A549 (cell line): ENCODE measurements at regions not wholly inside any gene's neighbourhood (a gene's known extent, or its start where the extent isn't known, plus 50 kb on each side); places are given as distances from the start of the nearest gene placed in this dataset.

Experiments used
- ATAC-seq, 2 experiments: fragments of 200-7000 bp in 1 of 2; fragments of >200 bp in 1 of 2; cut with Nextera tagmentation in 1 of 2; cut with Tn5 transposase in 1 of 2; 3 replicates each; pipeline versions ENCODE4 v1.8.0 to v1.9.1; 2018 to 2020; ENCODE audit warnings: mild to moderate bottlenecking in 1 of 2, moderate library complexity in 1 of 2
- CTCF ChIA-PET: fragments of 300-600 bp; sonication (Branson Sonifier 250); formaldehyde crosslinking; extraction: SDS; loops from one replicate; lab custom pipeline; 2021; ENCODE audit warnings: antibody characterized with exemption, inconsistent platforms; lab: Yijun Ruan, JAX
- POLR2A ChIA-PET: fragments of 350-600 bp; formaldehyde crosslinking; extraction: SDS; loops from one replicate; lab custom pipeline; 2021; ENCODE audit warnings: antibody characterized with exemption, inconsistent platforms; lab: Yijun Ruan, JAX
- DNase-seq, 2 experiments: peaks; one replicate each; pipeline versions ENCODE4 v3.0.0 to v3.0.0-alpha.2; 2011 to 2016; ENCODE audit warnings: low read depth in 1 of 2, low spot score in 1 of 2
- FAIRE-seq: peaks from 2 replicates; lab custom pipeline; 2011; peaks lifted over from hg19 to GRCh38; lab: Jason Lieb, UNC
- H3K27ac ChIP-seq, 2 experiments: fragments of >200 bp; sonication (Bioruptor Twin); formaldehyde crosslinking; 3 replicates each; pipeline ENCODE4 v1.5.1; 2016 to 2017
- H3K4me1 ChIP-seq: fragments of >200 bp; sonication (Bioruptor Twin); formaldehyde crosslinking; 3 replicates; pipeline ENCODE4 v1.6.1; 2016
- H3K4me2 ChIP-seq: fragments of >200 bp; sonication (Bioruptor Twin); formaldehyde crosslinking; 3 replicates; pipeline ENCODE4 v1.6.1; 2016
- H3K4me3 ChIP-seq: fragments of >200 bp; sonication (Bioruptor Twin); formaldehyde crosslinking; 3 replicates; pipeline ENCODE4 v1.5.1; 2016
- H3K9me3 ChIP-seq: fragments of >200 bp; sonication (Bioruptor Twin); formaldehyde crosslinking; 3 replicates; pipeline ENCODE4 v1.6.1; 2016
- ATOH8 ChIP-seq: fragments of 250-450 bp; sonication (Bioruptor Pico); IDR thresholded peaks from 2 replicates; pipeline ENCODE4 v1.5.0; 2020; ENCODE audit warnings: low read depth, mild to moderate bottlenecking, moderate library complexity
- BCL3 ChIP-seq: fragments of >200 bp; sonication (Bioruptor Twin); formaldehyde crosslinking; IDR thresholded peaks from 3 replicates; pipeline ENCODE4 v1.6.1; 2016
- CBX2 ChIP-seq: fragments of 200-600 bp; sonication (generic); IDR thresholded peaks from 2 replicates; pipeline ENCODE4 v1.6.1; 2016; ENCODE audit warnings: low read depth, mild to moderate bottlenecking, borderline replicate concordance
- CHD4 ChIP-seq: fragments of 200-600 bp; sonication (generic); IDR thresholded peaks from 2 replicates; pipeline ENCODE4 v1.6.1; 2016; ENCODE audit warnings: antibody characterized with exemption, mild to moderate bottlenecking, borderline replicate concordance
- E2F6 ChIP-seq: IDR thresholded peaks from 2 replicates; pipeline ENCODE4 v1.6.1; 2012; ENCODE audit warnings: low read depth, borderline replicate concordance
- ESRRA ChIP-seq: fragments of 150-350 bp; IDR thresholded peaks from 2 replicates; pipeline ENCODE4 v1.6.1; 2014; ENCODE audit warnings: mild to moderate bottlenecking, low read length, borderline replicate concordance
- GATA3 ChIP-seq: IDR thresholded peaks from 2 replicates; pipeline ENCODE4 v1.6.1; 2012; ENCODE audit warnings: borderline replicate concordance
- HES2 ChIP-seq: fragments of >200 bp; sonication (Bioruptor Twin); formaldehyde crosslinking; IDR thresholded peaks from 2 replicates; pipeline ENCODE4 v1.6.1; 2016
- HOXA7 ChIP-seq: fragments of 250-450 bp; sonication (Bioruptor Pico); IDR thresholded peaks from 2 replicates; pipeline ENCODE4 v1.5.0; 2020; ENCODE audit warnings: mild to moderate bottlenecking, moderate library complexity
- HOXB13 ChIP-seq: fragments of 250-450 bp; sonication (Bioruptor Pico); IDR thresholded peaks from 2 replicates; pipeline ENCODE4 v1.5.0; 2020; ENCODE audit warnings: low read depth, mild to moderate bottlenecking, moderate library complexity
- JUNB ChIP-seq: fragments of >200 bp; sonication (Bioruptor Twin); formaldehyde crosslinking; IDR thresholded peaks from 2 replicates; pipeline ENCODE4 v1.6.1; 2016
- MAX ChIP-seq: IDR thresholded peaks from 2 replicates; pipeline ENCODE4 v1.6.1; 2012
- NFE2L2 ChIP-seq: fragments of 150-350 bp; conservative IDR thresholded peaks from 2 replicates; pipeline ENCODE4 v1.6.1; 2014; ENCODE audit warnings: low read length
- NPAS2 ChIP-seq: fragments of 250-450 bp; sonication (Bioruptor Pico); IDR thresholded peaks from 2 replicates; pipeline ENCODE4 v1.8.0; 2022; ENCODE audit warnings: mild to moderate bottlenecking, moderate library complexity, borderline replicate concordance
- PBX3 ChIP-seq: IDR thresholded peaks from 2 replicates; pipeline ENCODE4 v1.6.1; 2012
- PHF8 ChIP-seq: fragments of 200-600 bp; sonication (generic); IDR thresholded peaks from 2 replicates; pipeline ENCODE4 v1.6.1; 2016; ENCODE audit warnings: low read depth, mild to moderate bottlenecking, antibody characterized with exemption, moderate library complexity, borderline replicate concordance
- POLR2A ChIP-seq: IDR thresholded peaks from 2 replicates; pipeline ENCODE4 v1.6.1; 2012; ENCODE audit warnings: mild to moderate bottlenecking, low read length
- REST ChIP-seq: fragments of 200-600 bp; sonication (generic); IDR thresholded peaks from 2 replicates; pipeline ENCODE4 v1.6.1; 2016; ENCODE audit warnings: antibody characterized with exemption, mild to moderate bottlenecking, moderate library complexity
- SREBF2 ChIP-seq: fragments of 450-650 bp; IDR thresholded peaks from 2 replicates; pipeline ENCODE4 v1.6.1; 2014; ENCODE audit warnings: mild to moderate bottlenecking, moderate library complexity
- TFCP2L1 ChIP-seq: fragments of 250-450 bp; sonication (Bioruptor Pico); IDR thresholded peaks from 2 replicates; pipeline ENCODE4 v1.5.0; 2021; ENCODE audit warnings: mild to moderate bottlenecking
- TP53 ChIP-seq: fragments of 250-450 bp; sonication (Bioruptor Pico); IDR thresholded peaks from 2 replicates; pipeline ENCODE4 v1.5.0; 2021; ENCODE audit warnings: mild to moderate bottlenecking, moderate library complexity
- WGBS: methylation state at CpG from one replicate; pipeline ENCODE4 v1.1.6; 2017; ENCODE audit errors: missing lambda C conversion rate; 5-methylcytosine and 5-hydroxymethylcytosine counted together

GRCh38 chr2:6741229-6741628 is 124.5 kb downstream of the CMPK2 start (continued):
- no peak for TF ChIP-seq E2F6

GRCh38 chr2:6744038-6744437 is 121.7 kb downstream of the CMPK2 start:
- ATAC-seq (no peak), DNase-seq (no peak), FAIRE-seq (no peak)
- Histone ChIP-seq H3K4me1 (no peaks in the 10 kb centered on the region), H3K27ac (no peak overlapping the region), H3K4me3 (no peak overlapping the region), H3K9me3 (no peaks in the 10 kb centered on the region), H3K4me2 (no peak overlapping the region)
- ChIA-PET POLR2A (no interaction called here), CTCF (no interaction called here)
- TF ChIP-seq PHF8 (no peak), BCL3 (no peak), CHD4 (no peak), JUNB (no peak), TP53 (CRISPR knock-in tag) (no peak), ESRRA (no peak), NFE2L2 (no peak), HOXA7 (CRISPR knock-in tag) (no peak), NPAS2 (CRISPR knock-in tag) (no peak), HOXB13 (CRISPR knock-in tag) (no peak), SREBF2 (no peak), HES2 (no peak), MAX (no peak), GATA3 (no peak), POLR2A (no peak), REST (no peak), CBX2 (no peak), TFCP2L1 (CRISPR knock-in tag) (no peak), PBX3 (no peak), ATOH8 (CRISPR knock-in tag) (no peak)
- WGBS: 45% methylated on average over 4 of the region's 4 CpGs
